ENCODE measurements at regions not wholly inside any gene's neighbourhood (a gene's known extent, or its start where the extent isn't known, plus 50 kb on each side); places are given as distances from the start of the nearest gene placed in this dataset.

GRCh38 chr5:57566914-57567313, 84.3 kb upstream of the ACTBL2 start:
- no peak for TF ChIP-seq CTCF (IDR thresholded peaks at IDR 0.05; ENCODE audit: insufficient read depth, low read depth, low read length)
- no peak for TF ChIP-seq EZH2 (IDR thresholded peaks at IDR 0.05; ENCODE audit: insufficient read depth, low read length)
